Tibial nerve (tissue), 4 donors: ENCODE measurements at regions not wholly inside any gene's neighbourhood (a gene's known extent, or its start where the extent isn't known, plus 50 kb on each side); places are given as distances from the start of the nearest gene placed in this dataset.

Source experiments
- DNase-seq, 2 donors: peaks; one replicate each; pipeline ENCODE4 v3.0.0-alpha.2; 2019; ENCODE audit warnings: low spot score in 2 of 2
- H3K27ac ChIP-seq, 4 donors: fragments of 200-600 bp; sonication (generic) in 3 of 4; one replicate each; pipeline ENCODE4 v1.5.1; 2017 to 2019; ENCODE audit warnings: mild to moderate bottlenecking in 1 of 4
- H3K27me3 ChIP-seq, 2 donors: fragments of 200-600 bp; sonication (generic) in 1 of 2; one replicate each; pipeline versions ENCODE4 v1.5.1 to v1.6.0; 2017 to 2019
- H3K36me3 ChIP-seq, 3 donors: fragments of 200-600 bp; sonication (generic); one replicate each; pipeline ENCODE4 v1.5.1; 2018 to 2019
- H3K4me1 ChIP-seq, 4 donors: fragments of 200-600 bp; sonication (generic) in 3 of 4; one replicate each; pipeline ENCODE4 v1.5.1; 2017 to 2019
- H3K4me3 ChIP-seq, 4 donors: fragments of 200-600 bp; sonication (generic) in 3 of 4; one replicate each; pipeline ENCODE4 v1.5.1; 2017 to 2019; ENCODE audit warnings: mild to moderate bottlenecking in 1 of 4, moderate library complexity in 1 of 4
- H3K9me3 ChIP-seq, 4 donors: fragments of 200-600 bp; sonication (generic) in 3 of 4; one replicate each; pipeline ENCODE4 v1.5.1; 2017 to 2019
- CTCF ChIP-seq, 5 experiments: fragments of 200-600 bp in 3 of 5; fragments of 450-650 bp in 2 of 5; sonication (generic) in 3 of 5; IDR thresholded peaks; one replicate each; pipeline ENCODE4 v1.5.1; 2016 to 2019; ENCODE audit warnings: antibody characterized with exemption in 5 of 5, mild to moderate bottlenecking in 3 of 5, moderate library complexity in 2 of 5
- EP300 ChIP-seq, 2 donors: sonication (generic); formaldehyde crosslinking; IDR thresholded peaks; one replicate each; pipeline ENCODE4 v1.6.1; 2017; ENCODE audit warnings: antibody characterized with exemption in 2 of 2, mild to moderate bottlenecking in 1 of 2
- POLR2A ChIP-seq, 2 donors: fragments of 450-650 bp; IDR thresholded peaks; one replicate each; pipeline ENCODE4 v1.6.1; 2017; ENCODE audit warnings: antibody characterized with exemption in 2 of 2, mild to moderate bottlenecking in 2 of 2, moderate library complexity in 2 of 2
- WGBS, 2 donors: methylation state at CpG; one replicate each; pipeline ENCODE4 v1.1.5; 2018; 5-methylcytosine and 5-hydroxymethylcytosine counted together

- 16 to 17% methylated on average over 8 of the region's 8 CpGs for WGBS, 2 donors
- peaks cover 0 to 5% (median 0%) of the 10 kb centered on the region in 4 donors for H3K4me1 ChIP-seq
- DNase-seq = peak in 1 of 2 donors; percentile 61
These were observed 79.1 kb upstream of the LMO2 start for GRCh38 chr11:33970984-33971466.

DNA sequence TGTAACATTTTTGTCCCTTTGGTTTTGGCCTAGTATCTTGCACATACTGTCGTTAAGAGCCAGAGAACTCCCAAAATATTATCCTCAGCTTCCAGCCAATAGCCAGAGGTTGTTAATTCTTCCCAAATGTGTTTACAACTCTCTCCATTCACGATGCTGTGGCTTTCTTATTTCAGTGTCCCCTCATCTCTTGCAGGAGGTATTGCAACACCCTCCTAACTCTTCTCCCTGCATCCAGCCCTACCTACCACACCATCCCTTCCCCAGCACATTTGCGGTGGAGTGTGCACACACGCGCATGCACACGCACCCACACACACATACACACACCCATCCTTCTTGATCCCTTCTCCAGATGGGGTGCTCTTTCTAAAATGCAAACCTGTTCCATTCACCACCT, 75.6 kb upstream of the LMO2 start:
- TF ChIP-seq POLR2A (IDR thresholded peaks at IDR 0.05) (no peak), CTCF (IDR thresholded peaks at IDR 0.05) (no peak), EP300 (IDR thresholded peaks at IDR 0.05) (no peak)
- Histone ChIP-seq H3K4me3 (no peak overlapping the region), H3K4me1 (peaks cover 0 to 5% (median 0%) of the 10 kb centered on the region in 4 donors), H3K27ac (no peak overlapping the region), H3K9me3 (no peaks in the 10 kb centered on the region), H3K36me3 (no peaks in the 10 kb centered on the region), H3K27me3 (no peaks in the 10 kb centered on the region)
- 82% methylated on average over 6 of the region's 6 CpGs for WGBS, 2 donors
- DNase-seq = no peak

More at GRCh38 chr11:33970984-33971466, 79.1 kb upstream of the LMO2 start:
- Histone ChIP-seq H3K27me3 (no peaks in the 10 kb centered on the region), H3K36me3 (no peaks in the 10 kb centered on the region), H3K9me3 (no peaks in the 10 kb centered on the region), H3K4me3 (no peak overlapping the region), H3K27ac (no peak overlapping the region)
- TF ChIP-seq EP300 (IDR thresholded peaks at IDR 0.05) = peak in 1 of 2 donors; percentile 40
- no peak for TF ChIP-seq POLR2A (IDR thresholded peaks at IDR 0.05)
- TF ChIP-seq CTCF (IDR thresholded peaks at IDR 0.05) = peak; percentile 41 to 78 (median 59)

DNA sequence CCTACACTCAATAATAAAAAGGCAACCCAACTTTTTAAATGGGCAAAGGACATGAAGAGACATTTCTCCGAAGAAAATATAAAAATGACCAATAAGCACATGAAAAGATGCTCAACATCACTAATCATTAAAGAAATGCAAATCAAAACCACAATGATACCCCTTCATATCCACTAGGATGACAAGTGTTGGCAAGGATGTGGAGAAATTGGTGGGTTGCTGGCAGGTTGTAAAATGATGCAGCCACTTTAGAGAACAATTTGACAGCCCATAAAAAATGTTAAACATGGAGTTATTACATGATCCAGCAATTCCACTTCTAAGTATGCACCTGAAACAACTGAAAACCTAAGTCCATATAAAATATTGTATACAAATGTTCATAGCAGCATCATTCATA, 73.2 kb upstream of the LMO2 start:
- Histone ChIP-seq H3K4me3 (no peak overlapping the region), H3K4me1 (no peaks in the 10 kb centered on the region), H3K9me3 (no peaks in the 10 kb centered on the region), H3K27ac (no peak overlapping the region), H3K27me3 (no peaks in the 10 kb centered on the region), H3K36me3 (no peaks in the 10 kb centered on the region)
- WGBS, 2 donors = 83 to 93% methylated on average over 1 of the region's 1 CpG
- DNase-seq = no peak
- TF ChIP-seq EP300 (IDR thresholded peaks at IDR 0.05) (no peak), POLR2A (IDR thresholded peaks at IDR 0.05) (no peak), CTCF (IDR thresholded peaks at IDR 0.05) (no peak)

DNA sequence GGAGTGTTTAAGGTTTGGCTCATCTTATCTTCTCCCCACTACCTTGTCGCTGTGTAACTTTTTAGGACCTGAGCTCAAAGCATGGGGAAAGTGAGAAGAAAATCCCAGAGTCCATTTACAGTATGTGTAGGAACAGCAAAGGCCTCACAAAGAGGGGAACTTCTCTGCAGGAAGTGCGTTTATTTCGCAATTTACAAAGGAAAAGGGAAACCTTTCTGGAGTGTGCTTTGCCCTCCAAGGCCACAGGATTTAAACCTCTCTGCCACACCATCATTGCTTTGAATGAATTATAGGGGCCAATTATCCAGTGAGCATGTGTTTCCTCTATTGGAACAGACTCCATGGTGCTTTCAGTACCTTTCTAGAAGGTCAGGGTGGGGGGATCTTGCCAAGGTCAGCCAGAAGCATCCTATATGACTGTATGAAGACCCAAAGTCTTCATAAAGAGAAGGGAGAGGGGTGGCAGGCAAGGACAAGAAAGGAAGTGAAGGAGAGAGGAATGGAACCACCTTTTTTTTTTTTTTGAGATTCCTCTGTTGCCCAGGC, 68.1 kb upstream of the LMO2 start:
- Histone ChIP-seq H3K27me3 (no peaks in the 10 kb centered on the region), H3K4me3 (no peak overlapping the region), H3K4me1 (no peaks in the 10 kb centered on the region), H3K36me3 (no peaks in the 10 kb centered on the region), H3K9me3 (no peaks in the 10 kb centered on the region), H3K27ac (no peak overlapping the region)
- TF ChIP-seq EP300 (IDR thresholded peaks at IDR 0.05) = peak in 1 of 2 donors; percentile 20
- TF ChIP-seq CTCF (IDR thresholded peaks at IDR 0.05) = no peak
- WGBS, 2 donors = 72 to 76% methylated on average over 3 of the region's 3 CpGs
- DNase-seq = no peak

DNA sequence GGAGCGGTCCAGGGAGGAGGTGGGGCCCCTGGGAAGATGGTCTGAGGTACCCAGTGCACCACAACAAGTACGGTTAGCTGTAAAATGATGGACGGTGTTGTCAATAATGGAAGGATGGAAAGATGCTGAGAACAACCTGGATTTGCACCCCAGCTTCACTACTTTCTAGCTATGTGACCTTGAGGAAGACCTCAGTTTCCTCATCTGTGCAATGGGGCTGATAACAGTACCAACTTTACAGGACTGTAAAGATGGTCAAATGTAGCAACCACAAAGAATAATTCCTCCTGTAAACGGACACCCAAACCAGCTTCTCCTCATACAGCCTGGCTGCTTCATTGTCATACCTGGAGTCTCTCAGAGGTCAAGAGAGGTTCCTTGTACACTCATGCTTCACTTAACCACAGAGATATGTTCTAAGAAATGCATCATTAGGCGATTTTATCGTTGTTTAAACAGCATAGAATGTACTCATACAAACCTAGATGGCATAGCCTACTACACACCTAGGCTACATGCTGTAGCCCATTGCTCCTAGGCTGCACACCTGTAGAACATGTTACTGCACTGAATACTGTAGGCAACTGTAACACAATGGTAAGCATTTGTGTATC, 65.5 kb upstream of the LMO2 start:
- H3K4me3 ChIP-seq = no peak overlapping the region
- WGBS, 2 donors = 91 to 92% methylated on average over 6 of the region's 6 CpGs
- DNase-seq = no peak
- TF ChIP-seq CTCF (IDR thresholded peaks at IDR 0.05) (no peak), EP300 (IDR thresholded peaks at IDR 0.05) (no peak), POLR2A (IDR thresholded peaks at IDR 0.05) (no peak)
- no peaks in the 10 kb centered on the region for H3K4me1 ChIP-seq
- no peaks in the 10 kb centered on the region for H3K9me3 ChIP-seq
- H3K27ac ChIP-seq = no peak overlapping the region
- no peaks in the 10 kb centered on the region for H3K36me3 ChIP-seq
- no peaks in the 10 kb centered on the region for H3K27me3 ChIP-seq
